CD8-positive, alpha-beta memory T cell (primary cell): ENCODE measurements at regions not wholly inside any gene's neighbourhood (a gene's known extent, or its start where the extent isn't known, plus 50 kb on each side); places are given as distances from the start of the nearest gene placed in this dataset.
A peak's percentile ranks its signal among the peaks of the same experiment; 100 is the strongest.

Source experiments
- CTCF ChIA-PET: fragments of 350-600 bp; sonication (Branson Sonifier 250); formaldehyde crosslinking; loops from one replicate; lab custom pipeline; 2021; ENCODE audit warnings: antibody characterized with exemption; lab: Charles Lee
- POLR2A ChIA-PET: fragments of 350-600 bp; sonication (Branson Sonifier 250); formaldehyde crosslinking; loops from one replicate; lab custom pipeline; 2021; ENCODE audit warnings: antibody characterized with exemption; lab: Charles Lee
- DNase-seq, 5 donors: peaks; one replicate each; pipeline versions ENCODE4 v3.0.0 to v3.0.0-alpha.2; 2020 to 2022; ENCODE audit warnings: mixed read lengths in 1 of 5
- H3K27ac ChIP-seq: one replicate; pipeline ENCODE4 v1.7.0; 2013; ENCODE audit warnings: low read depth, mild to moderate bottlenecking, low read length, moderate library complexity
- H3K27me3 ChIP-seq: 2 replicates; pipeline ENCODE4 v1.7.0; 2013; ENCODE audit warnings: low read length, mild to moderate bottlenecking; ENCODE audit not compliant: insufficient read depth, poor library complexity, severe bottlenecking
- H3K36me3 ChIP-seq: 2 replicates; pipeline ENCODE4 v1.7.0; 2013; ENCODE audit warnings: mild to moderate bottlenecking, low read length, moderate library complexity; ENCODE audit not compliant: insufficient read depth
- H3K4me1 ChIP-seq: 2 replicates; pipeline ENCODE4 v1.7.0; 2013; ENCODE audit warnings: mild to moderate bottlenecking, low read length, moderate library complexity; ENCODE audit not compliant: insufficient read depth
- H3K4me3 ChIP-seq: 2 replicates; pipeline ENCODE4 v1.7.0; 2013; ENCODE audit warnings: mild to moderate bottlenecking, low read length
- H3K9me3 ChIP-seq: 2 replicates; pipeline ENCODE4 v1.7.0; 2013; ENCODE audit warnings: mild to moderate bottlenecking, low read length
- H3K27ac Mint-ChIP-seq, 8 donors: one replicate each; pipeline ENCODE4 v1.8.0; 2020 to 2021; ENCODE audit warnings: mixed read lengths in 8 of 8, mild to moderate bottlenecking in 6 of 8, inconsistent platforms in 3 of 8, moderate library complexity in 3 of 8
- H3K27me3 Mint-ChIP-seq, 2 donors: one replicate each; pipeline ENCODE4 v1.8.0; 2020 to 2021; ENCODE audit warnings: mixed read lengths in 2 of 2, mild to moderate bottlenecking in 1 of 2, moderate library complexity in 1 of 2
- H3K36me3 Mint-ChIP-seq, 3 donors: one replicate each; pipeline ENCODE4 v1.8.0; 2020 to 2021; ENCODE audit warnings: mixed read lengths in 3 of 3, inconsistent platforms in 1 of 3, mild to moderate bottlenecking in 1 of 3
- H3K4me1 Mint-ChIP-seq, 3 donors: one replicate each; pipeline ENCODE4 v1.8.0; 2020 to 2021; ENCODE audit warnings: mixed read lengths in 3 of 3, inconsistent platforms in 1 of 3, mild to moderate bottlenecking in 1 of 3
- H3K4me3 Mint-ChIP-seq, 7 donors: one replicate each; pipeline ENCODE4 v1.8.0; 2020 to 2021; ENCODE audit warnings: mixed read lengths in 7 of 7, mild to moderate bottlenecking in 6 of 7, moderate library complexity in 4 of 7, inconsistent platforms in 2 of 7
- H3K9me3 Mint-ChIP-seq, 5 donors: one replicate each; pipeline ENCODE4 v1.8.0; 2020 to 2022; ENCODE audit warnings: mixed read lengths in 5 of 5, mild to moderate bottlenecking in 3 of 5, moderate library complexity in 2 of 5, inconsistent platforms in 1 of 5

DNA sequence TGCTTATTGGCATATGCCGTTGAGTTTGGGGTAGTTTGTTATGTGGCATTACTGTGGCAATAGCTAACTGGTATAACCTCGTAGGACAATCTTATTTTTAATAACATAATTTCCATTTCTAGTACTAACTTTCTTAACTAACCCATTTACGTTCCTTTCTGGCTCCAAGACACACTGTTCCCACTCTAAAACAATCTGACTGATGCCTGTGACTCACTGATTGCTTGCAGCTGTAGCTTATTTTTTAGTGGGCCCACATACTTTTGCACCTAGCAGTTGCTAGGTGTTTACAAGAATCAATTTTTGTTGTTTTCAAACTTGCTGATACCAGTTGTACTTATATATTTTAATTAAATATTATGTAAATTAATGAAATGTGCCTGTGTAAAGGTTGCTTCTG, 52.2 kb downstream of the FAT3 start:
- POLR2A ChIA-PET = no interaction called here

DNA sequence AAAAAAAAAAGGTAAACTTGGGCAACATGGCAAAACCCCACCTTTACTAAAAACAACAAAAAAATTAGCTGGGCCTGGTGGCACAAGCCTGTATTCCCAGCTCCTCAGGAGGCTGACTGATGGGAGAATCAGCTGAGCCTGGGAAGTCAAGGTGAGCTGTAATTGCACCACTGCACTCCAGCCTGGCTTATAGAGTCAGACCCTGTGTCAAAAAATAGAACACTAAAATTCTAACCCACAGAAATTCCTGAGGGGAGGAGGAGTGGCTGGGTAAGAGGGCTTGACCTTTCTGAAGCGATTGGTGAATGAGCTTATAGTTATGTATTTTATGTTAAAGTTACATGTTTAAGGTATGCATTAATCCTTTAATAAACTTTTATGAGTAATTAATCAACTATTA, 53.3 kb downstream of the FAT3 start:
- POLR2A ChIA-PET = no interaction called here
- Mint-ChIP-seq H3K4me3 (no peak overlapping the region), H3K27me3 (no peaks in the 10 kb centered on the region), H3K9me3 (peaks cover 0 to 13% (median 1%) of the 10 kb centered on the region in 5 donors), H3K27ac (no peak overlapping the region), H3K4me1 (no peaks in the 10 kb centered on the region), H3K36me3 (no peaks in the 10 kb centered on the region)
- Histone ChIP-seq H3K36me3 (no peaks in the 10 kb centered on the region), H3K27me3 (no peaks in the 10 kb centered on the region), H3K9me3 (no peaks in the 10 kb centered on the region), H3K4me3 (no peak overlapping the region), H3K4me1 (no peaks in the 10 kb centered on the region), H3K27ac (no peak overlapping the region)
- CTCF ChIA-PET = no interaction called here
- DNase-seq = no peak

More for the DNA sequence above, 52.2 kb downstream of the FAT3 start:
- H3K27me3 ChIP-seq = no peaks in the 10 kb centered on the region
- H3K9me3 ChIP-seq = no peaks in the 10 kb centered on the region
- H3K36me3 ChIP-seq = no peaks in the 10 kb centered on the region
- H3K27ac ChIP-seq = no peak overlapping the region
- CTCF ChIA-PET = no interaction called here
- Mint-ChIP-seq H3K4me3 (no peak overlapping the region), H3K4me1 (no peaks in the 10 kb centered on the region), H3K27me3 (no peaks in the 10 kb centered on the region), H3K36me3 (no peaks in the 10 kb centered on the region), H3K9me3 (peaks cover 0 to 6% (median under 1%) of the 10 kb centered on the region in 5 donors), H3K27ac (no peak overlapping the region)
- DNase-seq = no peak
- H3K4me3 ChIP-seq = no peak overlapping the region
- H3K4me1 ChIP-seq = no peaks in the 10 kb centered on the region

DNA sequence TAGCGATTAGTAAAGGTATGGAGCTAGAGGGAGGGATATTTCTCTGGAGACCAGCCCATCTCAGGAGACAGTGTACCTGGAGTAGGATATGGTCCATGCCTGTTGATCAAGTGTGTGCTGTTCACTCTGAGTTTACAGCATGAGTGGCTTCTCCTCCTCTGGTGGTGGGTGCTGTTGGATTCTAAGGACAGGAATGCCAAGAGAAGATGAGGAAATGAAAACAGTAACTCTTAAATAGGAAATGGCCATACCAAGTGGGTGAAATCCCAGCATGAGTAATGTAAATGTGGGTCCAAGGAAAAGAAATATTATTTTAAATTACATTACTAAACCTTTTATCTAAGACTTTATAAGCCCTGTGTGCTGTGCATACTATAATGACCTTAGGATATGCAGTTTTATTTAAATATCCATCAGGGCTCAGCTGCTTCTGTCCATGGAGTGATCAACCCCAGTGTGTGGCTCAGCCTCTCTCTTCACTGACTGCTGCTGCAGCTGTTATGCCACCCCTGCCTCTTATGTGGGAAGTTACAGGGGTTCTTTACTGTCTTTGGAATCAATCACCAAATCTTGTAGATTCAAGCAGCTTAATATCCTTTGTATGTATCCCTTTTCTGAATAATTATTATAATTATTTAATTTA, 54.3 kb downstream of the FAT3 start:
- Mint-ChIP-seq H3K27me3 (no peaks in the 10 kb centered on the region), H3K4me1 (no peaks in the 10 kb centered on the region), H3K27ac (no peak overlapping the region), H3K9me3 (peaks cover 0 to 15% (median 3%) of the 10 kb centered on the region in 5 donors), H3K36me3 (no peaks in the 10 kb centered on the region), H3K4me3 (no peak overlapping the region)
- no peak for DNase-seq
- POLR2A ChIA-PET = no interaction called here
- H3K27ac ChIP-seq = no peak overlapping the region
- H3K9me3 ChIP-seq = no peaks in the 10 kb centered on the region
- CTCF ChIA-PET = no interaction called here
- H3K27me3 ChIP-seq = no peaks in the 10 kb centered on the region
- no peaks in the 10 kb centered on the region for H3K4me1 ChIP-seq
- no peak overlapping the region for H3K4me3 ChIP-seq
- H3K36me3 ChIP-seq = no peaks in the 10 kb centered on the region

DNA sequence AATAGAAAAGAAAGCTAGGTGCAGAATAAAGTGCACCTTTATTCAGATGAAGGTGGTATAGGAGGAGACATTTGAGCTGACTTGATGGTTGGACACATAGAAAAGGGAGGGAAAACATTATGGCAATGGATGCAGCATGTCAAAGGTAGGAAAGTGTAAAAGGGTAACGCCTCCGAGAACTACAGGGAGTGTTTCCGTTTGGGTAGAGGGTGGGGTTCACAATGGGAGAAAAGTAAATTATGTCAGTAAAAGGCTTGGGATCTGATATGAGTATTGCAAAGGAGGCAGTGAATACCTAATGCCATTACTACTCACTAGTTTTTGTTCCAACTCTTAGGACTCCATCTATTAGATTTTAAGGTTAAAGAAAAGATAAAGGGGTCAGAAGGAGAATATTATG, 59.5 kb downstream of the FAT3 start:
- DNase-seq = no peak
- Mint-ChIP-seq H3K9me3 (peaks cover 0 to 12% (median 2%) of the 10 kb centered on the region in 5 donors), H3K27ac (peak overlapping the region in 1 of 8 donors; percentile 11), H3K36me3 (no peaks in the 10 kb centered on the region), H3K4me3 (no peak overlapping the region), H3K4me1 (no peaks in the 10 kb centered on the region), H3K27me3 (no peaks in the 10 kb centered on the region)
- CTCF ChIA-PET = no interaction called here
- Histone ChIP-seq H3K27ac (no peak overlapping the region), H3K4me1 (no peaks in the 10 kb centered on the region), H3K9me3 (no peaks in the 10 kb centered on the region), H3K36me3 (no peaks in the 10 kb centered on the region), H3K27me3 (no peaks in the 10 kb centered on the region), H3K4me3 (no peak overlapping the region)
- POLR2A ChIA-PET = no interaction called here

DNA sequence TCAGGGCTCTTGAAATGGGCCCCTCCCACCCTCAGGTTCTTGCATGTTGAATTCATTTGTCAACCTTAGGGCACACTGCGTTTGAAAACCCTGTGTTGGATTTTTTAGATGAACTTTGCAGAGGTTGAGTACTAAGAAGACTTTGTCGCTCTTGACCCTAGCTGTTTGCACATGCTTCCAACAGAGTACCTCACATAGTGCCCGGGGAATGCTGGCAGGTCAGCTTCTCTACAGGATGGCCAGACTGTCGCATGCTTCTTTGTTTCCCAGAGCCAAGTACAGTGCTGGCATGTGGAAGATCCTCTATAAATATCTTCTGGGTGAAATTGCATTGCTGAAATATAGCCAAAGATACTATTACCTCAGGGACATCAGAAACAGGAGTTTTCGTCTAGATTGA, 59.9 kb downstream of the FAT3 start:
- Histone ChIP-seq H3K36me3 (no peaks in the 10 kb centered on the region), H3K4me1 (no peaks in the 10 kb centered on the region), H3K27me3 (no peaks in the 10 kb centered on the region), H3K9me3 (no peaks in the 10 kb centered on the region), H3K4me3 (no peak overlapping the region), H3K27ac (no peak overlapping the region)
- DNase-seq = no peak
- H3K36me3 Mint-ChIP-seq = no peaks in the 10 kb centered on the region
- CTCF ChIA-PET = no interaction called here
- H3K4me3 Mint-ChIP-seq = no peak overlapping the region
- POLR2A ChIA-PET = no interaction called here
- peak overlapping the region in 1 of 8 donors; percentile 11 for H3K27ac Mint-ChIP-seq
- H3K9me3 Mint-ChIP-seq = peaks cover 0 to 12% (median 5%) of the 10 kb centered on the region in 5 donors
- no peaks in the 10 kb centered on the region for H3K27me3 Mint-ChIP-seq
- no peaks in the 10 kb centered on the region for H3K4me1 Mint-ChIP-seq

DNA sequence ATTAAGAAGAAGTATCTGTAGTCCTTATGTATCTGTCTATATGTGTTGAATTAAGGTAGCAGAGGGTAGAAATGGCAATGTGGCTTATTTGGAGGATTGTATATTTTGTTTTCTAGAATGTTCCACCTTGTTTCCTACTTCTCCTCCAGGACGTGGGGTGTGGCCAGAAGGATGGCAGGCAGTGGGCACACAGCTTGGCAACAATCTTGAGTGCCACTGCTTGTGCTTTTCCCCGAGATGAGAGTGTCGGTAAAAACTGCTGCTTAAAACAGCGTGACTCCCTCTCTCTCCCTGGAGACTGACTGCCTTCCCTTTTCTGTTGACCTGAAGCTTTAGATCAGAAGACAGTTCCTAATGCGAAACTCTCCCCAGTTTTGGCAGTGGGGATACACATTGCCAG, 61.2 kb downstream of the FAT3 start:
- no peak overlapping the region for H3K27ac Mint-ChIP-seq
- no peaks in the 10 kb centered on the region for H3K27me3 ChIP-seq
- H3K4me1 ChIP-seq = no peaks in the 10 kb centered on the region
- no peaks in the 10 kb centered on the region for H3K36me3 ChIP-seq
- CTCF ChIA-PET = no interaction called here
- H3K9me3 Mint-ChIP-seq = peaks cover 0 to 15% (median 5%) of the 10 kb centered on the region in 5 donors
- no peaks in the 10 kb centered on the region for H3K4me1 Mint-ChIP-seq
- no peak overlapping the region for H3K27ac ChIP-seq
- no peak overlapping the region for H3K4me3 Mint-ChIP-seq
- no peaks in the 10 kb centered on the region for H3K9me3 ChIP-seq
- no peak for DNase-seq
- H3K36me3 Mint-ChIP-seq = no peaks in the 10 kb centered on the region
- no peak overlapping the region for H3K4me3 ChIP-seq
- peaks cover 0 to 1% of the 10 kb centered on the region in 2 donors for H3K27me3 Mint-ChIP-seq
- POLR2A ChIA-PET = no interaction called here

DNA sequence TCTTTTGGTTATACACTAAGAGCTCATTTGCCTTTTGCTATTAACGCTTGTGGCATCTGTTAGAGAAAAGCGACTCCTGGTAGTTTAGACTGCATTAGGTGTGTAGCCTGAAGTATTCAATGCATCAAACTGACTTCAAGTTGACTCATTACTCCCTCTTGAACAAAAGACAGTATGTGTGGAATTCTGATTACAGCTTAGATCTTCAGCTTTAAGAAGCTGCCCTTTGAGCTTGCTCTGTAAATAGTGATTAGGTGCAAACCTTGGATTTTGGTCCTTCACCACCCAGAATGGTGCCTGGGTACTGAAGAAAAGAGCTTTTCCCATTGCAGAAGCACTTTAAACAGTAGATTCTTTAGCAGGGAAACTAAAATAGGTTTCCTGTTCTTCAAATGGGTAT, 62.1 kb downstream of the FAT3 start:
- CTCF ChIA-PET = no interaction called here
- no peaks in the 10 kb centered on the region for H3K36me3 Mint-ChIP-seq
- no peaks in the 10 kb centered on the region for H3K36me3 ChIP-seq
- POLR2A ChIA-PET = no interaction called here
- no peaks in the 10 kb centered on the region for H3K9me3 ChIP-seq
- no peak overlapping the region for H3K27ac Mint-ChIP-seq
- no peak for DNase-seq
- H3K4me3 Mint-ChIP-seq = no peak overlapping the region
- no peaks in the 10 kb centered on the region for H3K27me3 ChIP-seq
- no peak overlapping the region for H3K27ac ChIP-seq
- H3K9me3 Mint-ChIP-seq = peaks cover 0 to 16% (median 5%) of the 10 kb centered on the region in 5 donors
- no peak overlapping the region for H3K4me3 ChIP-seq
- no peaks in the 10 kb centered on the region for H3K4me1 ChIP-seq
- no peaks in the 10 kb centered on the region for H3K4me1 Mint-ChIP-seq
- H3K27me3 Mint-ChIP-seq = peaks cover 0 to 1% of the 10 kb centered on the region in 2 donors

DNA sequence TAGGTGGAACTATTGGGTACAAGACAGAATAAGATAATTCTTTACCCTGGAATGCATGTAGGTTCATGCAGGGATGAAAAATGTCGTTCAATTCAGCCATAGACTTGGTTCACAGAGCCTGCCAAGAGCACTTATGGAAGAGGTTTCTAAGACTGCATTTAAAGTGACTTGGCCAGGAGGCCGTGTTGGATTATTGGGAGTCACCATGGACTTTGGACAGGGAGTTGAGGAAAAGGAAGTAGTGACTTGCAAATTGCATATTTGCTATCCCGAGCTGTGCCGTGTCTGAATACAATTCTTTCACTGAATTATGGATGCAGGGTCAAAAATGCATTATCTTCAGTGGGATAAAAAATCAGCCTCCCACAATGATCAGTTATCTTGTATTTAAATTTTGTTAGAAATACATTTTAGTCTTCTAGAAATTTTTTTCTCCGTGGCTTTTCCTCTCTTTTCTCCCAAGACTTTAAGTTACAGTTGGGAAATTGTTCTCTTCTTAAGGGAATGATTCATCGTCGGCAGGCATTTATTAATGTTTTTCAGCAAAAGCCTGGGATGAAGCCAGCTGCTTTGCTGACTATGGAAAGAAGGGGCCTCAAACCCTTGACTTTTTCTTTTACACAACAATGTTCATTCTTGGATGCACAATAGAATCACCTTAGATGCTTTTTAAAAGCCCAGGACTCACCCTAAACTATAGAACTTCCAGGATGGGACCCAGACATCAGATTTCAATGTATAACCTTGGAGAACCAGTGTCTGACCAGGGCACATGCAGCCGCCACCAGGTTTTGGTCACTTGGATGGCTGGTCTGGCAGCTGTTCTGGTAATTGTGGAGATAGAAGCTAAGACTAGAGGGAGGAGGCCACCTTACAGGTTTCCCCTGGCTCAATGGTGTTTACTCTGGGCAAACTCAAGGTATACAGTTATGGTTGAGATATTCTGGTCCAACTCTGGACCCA, 70.8 kb downstream of the FAT3 start:
- Histone ChIP-seq H3K27me3 (no peaks in the 10 kb centered on the region), H3K27ac (no peak overlapping the region), H3K9me3 (no peaks in the 10 kb centered on the region), H3K4me3 (no peak overlapping the region), H3K4me1 (no peaks in the 10 kb centered on the region), H3K36me3 (no peaks in the 10 kb centered on the region)
- no peaks in the 10 kb centered on the region for H3K4me1 Mint-ChIP-seq
- DNase-seq = no peak
- H3K9me3 Mint-ChIP-seq = peaks cover 0 to 17% (median 3%) of the 10 kb centered on the region in 5 donors
- H3K36me3 Mint-ChIP-seq = no peaks in the 10 kb centered on the region
- no peak overlapping the region for H3K4me3 Mint-ChIP-seq
- no peaks in the 10 kb centered on the region for H3K27me3 Mint-ChIP-seq
- ChIA-PET POLR2A (no interaction called here), CTCF (no interaction called here)
- H3K27ac Mint-ChIP-seq = no peak overlapping the region
